ENCODE measurements at regions not wholly inside any gene's neighbourhood (a gene's known extent, or its start where the extent isn't known, plus 50 kb on each side); places are given as distances from the start of the nearest gene placed in this dataset.
"Not testable (repeated sequence)": the region's sequence is repeated elsewhere in the genome, so short reads cannot be mapped to it uniquely, and the experiment has no call there.

- Histone ChIP-seq H3K27ac (ENCODE audit: low read depth, low read length) (no peak overlapping the region), H3K36me3 (ENCODE audit: insufficient read depth, low read length) (no peaks in the 10 kb centered on the region), H3K4me3 (ENCODE audit: low read length) (no peak overlapping the region), H3K27me3 (ENCODE audit: insufficient read depth, low read length) (no peaks in the 10 kb centered on the region), H3K4me1 (ENCODE audit: insufficient read depth, low read length) (no peaks in the 10 kb centered on the region), H3K9me3 (ENCODE audit: insufficient read depth, low read depth, low read length) (no peaks in the 10 kb centered on the region), H3K9ac (ENCODE audit: low read depth, low read length) (no peak overlapping the region)
- WGBS = 94% methylated on average over 9 of the region's 9 CpGs
These were observed 690.5 kb downstream of the BRINP3 start for GRCh38 chr1:189787201-189787600.

GRCh38 chr1:189790335-189790734 is 687.3 kb downstream of the BRINP3 start:
- no peaks in the 10 kb centered on the region for H3K9me3 ChIP-seq (ENCODE audit: insufficient read depth, low read depth, low read length)
- no peaks in the 10 kb centered on the region for H3K4me1 ChIP-seq (ENCODE audit: insufficient read depth, low read length)
- H3K27ac ChIP-seq (ENCODE audit: low read depth, low read length) = no peak overlapping the region
- no peak overlapping the region for H3K4me3 ChIP-seq (ENCODE audit: low read length)
- no CpG with 5 or more reads among the region's 2 CpGs for WGBS
- no peak overlapping the region for H3K9ac ChIP-seq (ENCODE audit: low read depth, low read length)
- no peaks in the 10 kb centered on the region for H3K36me3 ChIP-seq (ENCODE audit: insufficient read depth, low read length)
- H3K27me3 ChIP-seq (ENCODE audit: insufficient read depth, low read length) = no peaks in the 10 kb centered on the region

- Histone ChIP-seq H3K4me1 (ENCODE audit: insufficient read depth, low read length) (peaks cover 7% of the 10 kb centered on the region; the same call in 1 of the 2 replicates), H3K27ac (ENCODE audit: low read depth, low read length) (no peak overlapping the region), H3K4me3 (ENCODE audit: low read length) (no peak overlapping the region), H3K9ac (ENCODE audit: low read depth, low read length) (no peak overlapping the region), H3K36me3 (ENCODE audit: insufficient read depth, low read length) (no peaks in the 10 kb centered on the region), H3K9me3 (ENCODE audit: insufficient read depth, low read depth, low read length) (no peaks in the 10 kb centered on the region), H3K27me3 (ENCODE audit: insufficient read depth, low read length) (no peaks in the 10 kb centered on the region)
- no CpG with 5 or more reads among the region's 3 CpGs for WGBS
These were observed 674.3 kb downstream of the BRINP3 start for GRCh38 chr1:189803364-189803763.

GRCh38 chr1:189804352-189804751 is 673.3 kb downstream of the BRINP3 start:
- H3K9ac ChIP-seq (ENCODE audit: low read depth, low read length) = no peak overlapping the region
- peaks cover 7% of the 10 kb centered on the region; the same call in 1 of the 2 replicates for H3K4me1 ChIP-seq (ENCODE audit: insufficient read depth, low read length)
- no peaks in the 10 kb centered on the region for H3K9me3 ChIP-seq (ENCODE audit: insufficient read depth, low read depth, low read length)
- H3K27ac ChIP-seq (ENCODE audit: low read depth, low read length) = no peak overlapping the region
- H3K4me3 ChIP-seq (ENCODE audit: low read length) = no peak overlapping the region
- H3K27me3 ChIP-seq (ENCODE audit: insufficient read depth, low read length) = no peaks in the 10 kb centered on the region
- 98% methylated on average over 2 of the region's 2 CpGs for WGBS
- no peaks in the 10 kb centered on the region for H3K36me3 ChIP-seq (ENCODE audit: insufficient read depth, low read length)

GRCh38 chr1:189805735-189806134 is 671.9 kb downstream of the BRINP3 start:
- no peak overlapping the region for H3K9ac ChIP-seq (ENCODE audit: low read depth, low read length)
- H3K9me3 ChIP-seq (ENCODE audit: insufficient read depth, low read depth, low read length) = no peaks in the 10 kb centered on the region
- H3K27ac ChIP-seq (ENCODE audit: low read depth, low read length) = no peak overlapping the region
- peaks cover 7% of the 10 kb centered on the region; the same call in 1 of the 2 replicates for H3K4me1 ChIP-seq (ENCODE audit: insufficient read depth, low read length)
- H3K27me3 ChIP-seq (ENCODE audit: insufficient read depth, low read length) = no peaks in the 10 kb centered on the region
- no peak overlapping the region for H3K4me3 ChIP-seq (ENCODE audit: low read length)
- no peaks in the 10 kb centered on the region for H3K36me3 ChIP-seq (ENCODE audit: insufficient read depth, low read length)
- no CpG with 5 or more reads among the region's 3 CpGs for WGBS

- 86% methylated on average over 10 of the region's 10 CpGs for WGBS
- H3K36me3 ChIP-seq (ENCODE audit: insufficient read depth, low read length); H3K27ac ChIP-seq (ENCODE audit: low read depth, low read length); H3K27me3 ChIP-seq (ENCODE audit: insufficient read depth, low read length); H3K9ac ChIP-seq (ENCODE audit: low read depth, low read length); H3K4me1 ChIP-seq (ENCODE audit: insufficient read depth, low read length); H3K4me3 ChIP-seq (ENCODE audit: low read length); H3K9me3 ChIP-seq (ENCODE audit: insufficient read depth, low read depth, low read length): not testable (repeated sequence)
These were observed 667.0 kb downstream of the BRINP3 start for GRCh38 chr1:189810639-189811038.

- no CpG with 5 or more reads among the region's 2 CpGs for WGBS
- H3K27ac ChIP-seq (ENCODE audit: low read depth, low read length) = no peak overlapping the region
- H3K9ac ChIP-seq (ENCODE audit: low read depth, low read length) = no peak overlapping the region
- no peak overlapping the region for H3K4me3 ChIP-seq (ENCODE audit: low read length)
- H3K27me3 ChIP-seq (ENCODE audit: insufficient read depth, low read length) = no peaks in the 10 kb centered on the region
- no peaks in the 10 kb centered on the region for H3K9me3 ChIP-seq (ENCODE audit: insufficient read depth, low read depth, low read length)
- no peaks in the 10 kb centered on the region for H3K36me3 ChIP-seq (ENCODE audit: insufficient read depth, low read length)
- H3K4me1 ChIP-seq (ENCODE audit: insufficient read depth, low read length) = peaks cover 10% of the 10 kb centered on the region
These were observed 665.7 kb downstream of the BRINP3 start for GRCh38 chr1:189811960-189812359.

- no peak overlapping the region for H3K27ac ChIP-seq (ENCODE audit: low read depth, low read length)
- H3K9ac ChIP-seq (ENCODE audit: low read depth, low read length) = no peak overlapping the region
- 46% methylated on average over 1 of the region's 1 CpG for WGBS
- peaks cover 23% of the 10 kb centered on the region for H3K4me1 ChIP-seq (ENCODE audit: insufficient read depth, low read length)
- H3K27me3 ChIP-seq (ENCODE audit: insufficient read depth, low read length) = no peaks in the 10 kb centered on the region
- no peak overlapping the region for H3K4me3 ChIP-seq (ENCODE audit: low read length)
- H3K9me3 ChIP-seq (ENCODE audit: insufficient read depth, low read depth, low read length) = no peaks in the 10 kb centered on the region
- no peaks in the 10 kb centered on the region for H3K36me3 ChIP-seq (ENCODE audit: insufficient read depth, low read length)
These were observed 661.1 kb downstream of the BRINP3 start for GRCh38 chr1:189816558-189816957.

GRCh38 chr1:189819751-189820150 is 657.9 kb downstream of the BRINP3 start:
- Histone ChIP-seq H3K4me1 (ENCODE audit: insufficient read depth, low read length) (peaks cover 30% of the 10 kb centered on the region), H3K4me3 (ENCODE audit: low read length) (no peak overlapping the region), H3K9ac (ENCODE audit: low read depth, low read length) (no peak overlapping the region), H3K36me3 (ENCODE audit: insufficient read depth, low read length) (no peaks in the 10 kb centered on the region), H3K9me3 (ENCODE audit: insufficient read depth, low read depth, low read length) (no peaks in the 10 kb centered on the region), H3K27me3 (ENCODE audit: insufficient read depth, low read length) (no peaks in the 10 kb centered on the region), H3K27ac (ENCODE audit: low read depth, low read length) (no peak overlapping the region)
- WGBS = 82% methylated on average over 2 of the region's 2 CpGs

GRCh38 chr1:189821833-189822232 is 655.8 kb downstream of the BRINP3 start:
- no peaks in the 10 kb centered on the region for H3K9me3 ChIP-seq (ENCODE audit: insufficient read depth, low read depth, low read length)
- 0% methylated on average over 1 of the region's 1 CpG for WGBS
- peaks cover 21% of the 10 kb centered on the region; the same call in 1 of the 2 replicates for H3K4me1 ChIP-seq (ENCODE audit: insufficient read depth, low read length)

GRCh38 chr1:189834813-189835212 is 642.9 kb downstream of the BRINP3 start:
- Histone ChIP-seq H3K9me3 (ENCODE audit: insufficient read depth, low read depth, low read length) (no peaks in the 10 kb centered on the region), H3K27me3 (ENCODE audit: insufficient read depth, low read length) (no peaks in the 10 kb centered on the region), H3K36me3 (ENCODE audit: insufficient read depth, low read length) (no peaks in the 10 kb centered on the region), H3K4me1 (ENCODE audit: insufficient read depth, low read length) (peaks cover 5% of the 10 kb centered on the region; the same call in 1 of the 2 replicates), H3K27ac (ENCODE audit: low read depth, low read length) (no peak overlapping the region), H3K4me3 (ENCODE audit: low read length) (no peak overlapping the region), H3K9ac (ENCODE audit: low read depth, low read length) (no peak overlapping the region)
- WGBS = 83% methylated on average over 4 of the region's 4 CpGs

More at GRCh38 chr1:189821833-189822232, 655.8 kb downstream of the BRINP3 start:
- no peak overlapping the region for H3K9ac ChIP-seq (ENCODE audit: low read depth, low read length)
- no peak overlapping the region for H3K27ac ChIP-seq (ENCODE audit: low read depth, low read length)
- H3K27me3 ChIP-seq (ENCODE audit: insufficient read depth, low read length) = no peaks in the 10 kb centered on the region
- H3K4me3 ChIP-seq (ENCODE audit: low read length) = no peak overlapping the region
- no peaks in the 10 kb centered on the region for H3K36me3 ChIP-seq (ENCODE audit: insufficient read depth, low read length)

- no peak overlapping the region for H3K4me3 ChIP-seq (ENCODE audit: low read length)
- WGBS = 100% methylated on average over 1 of the region's 2 CpGs
- H3K36me3 ChIP-seq (ENCODE audit: insufficient read depth, low read length) = no peaks in the 10 kb centered on the region
These were observed 630.1 kb downstream of the BRINP3 start for GRCh38 chr1:189847613-189848012.

More at GRCh38 chr1:189847613-189848012, 630.1 kb downstream of the BRINP3 start:
- Histone ChIP-seq H3K4me1 (ENCODE audit: insufficient read depth, low read length) (no peaks in the 10 kb centered on the region), H3K27ac (ENCODE audit: low read depth, low read length) (no peak overlapping the region), H3K27me3 (ENCODE audit: insufficient read depth, low read length) (no peaks in the 10 kb centered on the region), H3K9ac (ENCODE audit: low read depth, low read length) (no peak overlapping the region), H3K9me3 (ENCODE audit: insufficient read depth, low read depth, low read length) (no peaks in the 10 kb centered on the region)

All from HUES64 (cell line).